GM18858 (cell line): ENCODE measurements at regions not wholly inside any gene's neighbourhood (a gene's known extent, or its start where the extent isn't known, plus 50 kb on each side); places are given as distances from the start of the nearest gene placed in this dataset.
"Not testable (repeated sequence)": the region's sequence is repeated elsewhere in the genome, so short reads cannot be mapped to it uniquely, and the experiment has no call there.

Experiments
- ATAC-seq: cut with Tn5 transposase; IDR thresholded peaks from one replicate; pipeline ENCODE4 v1.9.1; 2021; ENCODE audit not compliant: unreplicated experiment

- no peak for ATAC-seq
These were observed 307.3 kb upstream of the ERCC4 start for GRCh38 chr16:13612623-13613022.

- ATAC-seq, result no peak
These were observed 306.8 kb upstream of the ERCC4 start for GRCh38 chr16:13613165-13613564.

- no peak for ATAC-seq
These were observed 298.3 kb upstream of the ERCC4 start for GRCh38 chr16:13621639-13622038.

GRCh38 chr16:13628156-13628555 is 291.8 kb upstream of the ERCC4 start:
- no peak for ATAC-seq

- ATAC-seq, result no peak
These were observed 290.2 kb upstream of the ERCC4 start for GRCh38 chr16:13629704-13630103.

- no peak for ATAC-seq
These were observed 289.6 kb upstream of the ERCC4 start for GRCh38 chr16:13630374-13630773.

- ATAC-seq, result no peak
These were observed 288.7 kb upstream of the ERCC4 start for GRCh38 chr16:13631213-13631767.

- ATAC-seq, result no peak
These were observed 288.0 kb upstream of the ERCC4 start for GRCh38 chr16:13631916-13632315.

- ATAC-seq, result not testable (repeated sequence)
These were observed 287.4 kb upstream of the ERCC4 start for GRCh38 chr16:13632504-13632903.

GRCh38 chr16:13633391-13633861 is 286.5 kb upstream of the ERCC4 start:
- no peak for ATAC-seq

GRCh38 chr16:13634253-13634652 is 285.7 kb upstream of the ERCC4 start:
- ATAC-seq, result no peak

- ATAC-seq, result no peak
These were observed 285.0 kb upstream of the ERCC4 start for GRCh38 chr16:13634959-13635358.

- no peak for ATAC-seq
These were observed 281.7 kb upstream of the ERCC4 start for GRCh38 chr16:13638218-13638617.

GRCh38 chr16:13643412-13643811 is 276.5 kb upstream of the ERCC4 start:
- ATAC-seq, result no peak

- ATAC-seq, result no peak
These were observed 274.2 kb upstream of the ERCC4 start for GRCh38 chr16:13645601-13646245.

- no peak for ATAC-seq
These were observed 259.1 kb upstream of the ERCC4 start for GRCh38 chr16:13660807-13661206.

GRCh38 chr16:13665876-13666275 is 254.1 kb upstream of the ERCC4 start:
- no peak for ATAC-seq

GRCh38 chr16:13672196-13672595 is 247.8 kb upstream of the ERCC4 start:
- no peak for ATAC-seq

GRCh38 chr16:13680021-13680889 is 239.7 kb upstream of the ERCC4 start:
- ATAC-seq, result no peak

GRCh38 chr16:13684819-13685563 is 235.0 kb upstream of the ERCC4 start:
- no peak for ATAC-seq

GRCh38 chr16:13696017-13696416 is 223.9 kb upstream of the ERCC4 start:
- no peak for ATAC-seq
